HG02642 (cell line): ENCODE measurements at regions not wholly inside any gene's neighbourhood (a gene's known extent, or its start where the extent isn't known, plus 50 kb on each side); places are given as distances from the start of the nearest gene placed in this dataset.

Experiments used
- ATAC-seq: cut with Tn5 transposase; IDR thresholded peaks from one replicate; pipeline ENCODE4 v1.9.1; 2021; ENCODE audit warnings: mild to moderate bottlenecking; ENCODE audit not compliant: unreplicated experiment, poor library complexity

- ATAC-seq: no peak
Observed at GRCh38 chr15:39365161-39365560, 215.7 kb upstream of the THBS1 start.

DNA sequence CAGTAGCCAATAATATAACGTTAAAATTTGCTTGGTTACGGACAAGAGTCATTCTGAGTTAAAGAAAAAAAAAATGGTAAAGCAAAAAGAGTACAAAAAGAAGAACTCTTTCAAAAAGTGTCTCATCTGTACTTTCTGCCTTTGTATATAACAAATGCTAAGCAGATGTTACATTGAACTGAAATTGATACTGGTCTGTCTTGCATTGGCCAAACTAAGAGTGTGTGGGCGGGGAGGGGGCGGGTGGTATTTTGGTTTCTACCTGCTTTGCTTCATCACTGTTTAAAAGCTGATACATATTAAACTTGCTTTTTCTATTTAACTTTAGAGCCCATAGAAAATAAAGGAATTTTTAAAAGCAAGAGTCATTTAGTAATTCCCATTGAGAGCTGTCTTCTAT, 215.0 kb upstream of the THBS1 start:
- peak; percentile 52 for ATAC-seq

- no peak for ATAC-seq
Observed at GRCh38 chr15:39367596-39367995, 213.3 kb upstream of the THBS1 start.

DNA sequence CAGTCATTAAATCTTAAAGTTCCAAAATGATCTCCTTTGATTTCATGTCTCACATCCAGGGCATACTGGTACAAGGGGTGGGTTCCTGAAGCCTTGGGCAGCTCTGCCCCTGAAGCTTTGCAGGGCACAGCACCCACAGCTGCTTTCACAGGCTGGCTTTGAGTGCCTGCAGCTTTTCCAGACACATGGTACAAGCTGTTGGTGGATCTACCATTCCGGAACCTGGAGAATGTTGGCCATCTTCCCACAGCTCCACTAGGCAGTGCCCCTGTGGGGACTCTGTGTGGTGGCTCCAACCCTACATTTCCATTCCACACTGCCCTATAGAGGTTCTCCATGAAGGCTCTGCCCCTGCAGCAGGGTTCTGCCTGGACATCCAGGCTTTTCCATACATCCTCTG, 211.1 kb upstream of the THBS1 start:
- ATAC-seq: no peak

DNA sequence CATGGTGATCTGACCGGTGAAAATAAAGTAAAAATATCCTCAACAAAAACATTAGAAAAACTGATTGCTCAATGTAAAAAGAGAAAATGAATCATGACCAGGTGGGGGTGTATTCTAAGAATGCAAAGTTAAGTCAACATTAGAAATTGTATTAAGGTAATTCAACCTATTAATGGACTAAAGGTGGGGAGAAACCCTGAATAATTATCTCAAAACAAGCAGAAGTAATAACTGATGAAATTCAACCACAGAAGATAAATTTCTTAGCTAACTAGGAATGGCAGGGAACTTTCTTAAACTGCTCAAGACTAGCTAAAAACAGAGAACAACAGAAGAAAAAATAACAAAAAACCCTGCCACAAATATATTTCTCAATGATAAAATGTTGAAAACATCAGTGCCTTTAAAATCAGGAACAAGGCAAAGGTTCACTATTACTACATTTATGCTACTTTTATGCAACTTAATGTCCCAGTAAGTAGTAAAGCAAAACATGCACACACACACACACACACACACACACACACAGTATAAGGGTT, 204.4 kb upstream of the THBS1 start:
- ATAC-seq: no peak

DNA sequence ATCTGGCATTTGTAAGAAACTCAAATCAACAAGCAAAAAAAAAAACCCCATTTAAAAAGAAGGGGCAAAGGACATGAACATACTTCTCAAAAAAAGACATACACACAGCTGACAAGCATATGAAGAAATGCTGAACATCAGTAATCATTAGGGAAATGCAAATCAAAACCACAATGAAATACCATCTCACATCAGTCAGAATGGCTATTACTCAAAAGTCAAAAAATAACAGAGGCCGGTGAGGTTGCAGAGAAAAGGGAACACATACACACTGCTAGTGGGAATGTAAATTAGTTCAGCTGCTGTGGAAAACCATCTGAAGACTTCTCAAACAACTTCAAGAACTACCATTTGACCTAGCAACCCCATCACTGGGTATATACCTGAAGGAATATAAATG, 199.4 kb upstream of the THBS1 start:
- peak; percentile 67 for ATAC-seq

GRCh38 chr15:39388118-39388517, 192.8 kb upstream of the THBS1 start:
- ATAC-seq: no peak

- ATAC-seq: no peak
Observed at GRCh38 chr15:39391230-39391629, 189.6 kb upstream of the THBS1 start.

GRCh38 chr15:39392469-39393047, 188.3 kb upstream of the THBS1 start:
- no peak for ATAC-seq

GRCh38 chr15:39393575-39394335, 187.1 kb upstream of the THBS1 start:
- ATAC-seq: no peak

DNA sequence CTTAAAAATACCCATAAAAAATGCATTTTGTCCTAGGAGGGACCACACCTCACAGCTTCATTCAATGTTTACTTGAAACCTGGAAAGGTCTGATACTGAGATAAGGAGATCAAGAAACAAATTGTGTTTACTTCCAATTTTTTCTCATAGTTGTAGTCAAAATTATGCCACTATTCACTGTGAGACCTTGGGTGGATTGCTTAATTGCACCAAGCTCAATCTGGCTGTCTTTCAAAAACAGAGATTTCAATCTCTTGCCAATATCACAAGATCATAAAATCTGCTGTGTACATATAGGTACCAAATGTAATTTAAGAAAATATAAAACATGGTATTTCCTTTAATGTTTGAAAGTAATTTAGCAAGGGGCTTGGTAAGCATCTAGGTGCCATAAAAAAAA, 186.4 kb upstream of the THBS1 start:
- no peak for ATAC-seq

DNA sequence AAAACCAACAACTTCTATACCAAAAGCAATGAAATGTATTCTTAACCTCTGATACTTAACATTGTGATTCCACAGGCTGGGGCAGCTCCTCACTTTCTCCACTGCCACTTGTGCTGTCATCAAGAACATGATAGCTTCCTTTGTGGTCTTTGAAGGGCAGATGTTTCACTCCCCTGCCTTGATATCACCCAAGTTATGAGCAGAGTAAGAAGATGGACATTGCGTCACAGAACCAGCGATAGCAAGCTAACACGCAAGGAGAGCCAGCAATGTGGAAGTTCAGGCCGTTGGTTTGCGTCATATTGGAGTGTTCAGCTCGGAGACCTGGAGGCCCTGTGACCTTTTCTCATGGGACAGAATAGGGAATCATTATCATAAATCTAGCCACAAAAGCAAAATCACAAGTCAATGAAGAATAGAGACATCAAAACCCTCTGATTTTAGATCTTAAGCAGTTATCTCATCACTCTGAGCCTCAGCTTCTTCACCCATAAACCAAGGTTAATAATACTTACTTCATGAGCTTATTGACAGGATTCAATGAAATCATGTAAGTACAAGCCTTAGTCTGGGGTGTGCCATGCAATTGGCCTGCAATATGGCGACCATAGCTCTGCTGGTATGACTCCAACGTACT, 183.8 kb upstream of the THBS1 start:
- no peak for ATAC-seq

DNA sequence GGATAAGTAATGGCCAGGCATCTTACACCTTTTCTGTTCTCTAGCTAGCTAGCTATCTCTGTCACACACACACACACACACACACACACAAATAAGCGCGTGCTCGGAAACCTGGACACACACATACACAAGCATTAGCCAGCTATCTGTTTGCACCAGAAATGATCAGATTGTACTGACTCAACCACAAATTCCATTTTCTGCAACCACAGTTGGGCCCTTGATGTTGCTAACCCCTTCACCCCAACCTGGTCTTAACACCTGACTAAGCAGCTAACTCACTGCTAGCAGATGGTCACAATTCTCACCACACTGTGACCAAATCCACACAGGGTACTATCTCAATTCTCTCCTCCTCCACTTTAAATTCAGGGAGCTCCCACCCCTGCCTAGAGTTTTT, 183.0 kb upstream of the THBS1 start:
- no peak for ATAC-seq

GRCh38 chr15:39399600-39399999, 181.3 kb upstream of the THBS1 start:
- no peak for ATAC-seq

- no peak for ATAC-seq
Observed at GRCh38 chr15:39400002-39400401, 180.9 kb upstream of the THBS1 start.

- no peak for ATAC-seq
Observed at GRCh38 chr15:39400821-39401550, 179.9 kb upstream of the THBS1 start.

GRCh38 chr15:39403640-39404117, 177.2 kb upstream of the THBS1 start:
- no peak for ATAC-seq

DNA sequence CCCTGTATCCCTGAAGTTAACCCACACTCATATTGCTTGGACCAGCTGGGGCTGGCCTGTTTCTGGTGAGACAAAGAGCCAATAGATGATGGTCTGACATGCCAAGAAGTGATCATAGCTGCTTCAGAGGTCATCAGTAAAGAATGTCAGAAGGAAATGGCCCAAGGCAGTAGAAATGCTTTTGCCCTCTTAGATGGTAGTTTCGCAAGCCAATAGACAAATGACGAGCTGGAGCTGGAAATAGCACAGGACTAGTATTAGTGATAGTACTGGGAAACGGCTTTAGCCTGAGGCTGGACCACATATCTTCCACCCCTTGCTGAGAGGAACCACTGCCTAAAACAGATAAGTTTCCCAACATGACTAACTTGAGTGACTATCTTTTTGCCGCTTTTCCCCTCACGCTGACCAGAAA, 176.1 kb upstream of the THBS1 start:
- ATAC-seq: no peak

- peak; percentile 72 for ATAC-seq
Observed at GRCh38 chr15:39406485-39406884, 174.4 kb upstream of the THBS1 start.

GRCh38 chr15:39407116-39407515, 173.8 kb upstream of the THBS1 start:
- ATAC-seq: no peak
